Liver (tissue), 8 donors: ENCODE measurements at regions not wholly inside any gene's neighbourhood (a gene's known extent, or its start where the extent isn't known, plus 50 kb on each side); places are given as distances from the start of the nearest gene placed in this dataset.

Source experiments
- DNase-seq: peaks from one replicate; pipeline ENCODE4 v3.0.0-alpha.2; 2017; ENCODE audit warnings: low spot score
- H3K27ac ChIP-seq, 2 donors: one replicate each; pipeline ENCODE4 v1.7.0; 2013; ENCODE audit warnings: inconsistent platforms in 2 of 2, low read length in 2 of 2, control low read depth in 1 of 2, low read depth in 1 of 2, mild to moderate bottlenecking in 1 of 2
- H3K27me3 ChIP-seq, 4 donors: one replicate each; pipeline versions ENCODE4 v1.6.1 to v1.7.0; 2013; ENCODE audit warnings: low read length in 3 of 4, inconsistent platforms in 1 of 4, mild to moderate bottlenecking in 1 of 4, moderate library complexity in 1 of 4; ENCODE audit not compliant: control insufficient read depth in 4 of 4, insufficient read depth in 4 of 4
- H3K36me3 ChIP-seq, 4 donors: one replicate each; pipeline versions ENCODE4 v1.6.1 to v1.7.0; 2013; ENCODE audit warnings: low read length in 3 of 4, mild to moderate bottlenecking in 3 of 4, low read depth in 1 of 4, moderate library complexity in 1 of 4; ENCODE audit not compliant: control insufficient read depth in 4 of 4, insufficient read depth in 3 of 4
- H3K4me1 ChIP-seq, 4 donors: one replicate each; pipeline versions ENCODE4 v1.6.1 to v1.7.0; 2013; ENCODE audit warnings: low read length in 3 of 4, mild to moderate bottlenecking in 3 of 4, moderate library complexity in 1 of 4; ENCODE audit not compliant: control insufficient read depth in 4 of 4, insufficient read depth in 4 of 4
- H3K4me3 ChIP-seq, 3 donors: one replicate each; pipeline versions ENCODE4 v1.6.1 to v1.7.0; 2013; ENCODE audit warnings: low read length in 3 of 3, control low read depth in 1 of 3, low read depth in 1 of 3, mild to moderate bottlenecking in 1 of 3
- H3K9ac ChIP-seq, 2 donors: one replicate each; pipeline ENCODE4 v1.7.0; 2013; ENCODE audit warnings: low read length in 2 of 2, mild to moderate bottlenecking in 2 of 2, moderate library complexity in 2 of 2, control low read depth in 1 of 2, low read depth in 1 of 2
- H3K9me3 ChIP-seq, 4 donors: one replicate each; pipeline versions ENCODE4 v1.6.1 to v1.7.0; 2013; ENCODE audit warnings: low read length in 3 of 4; ENCODE audit not compliant: control insufficient read depth in 4 of 4
- EGR1 ChIP-seq, 2 donors: IDR thresholded peaks; 2 replicates each; pipeline ENCODE4 v1.6.1; 2016 to 2018; ENCODE audit warnings: antibody characterized with exemption in 2 of 2, low read depth in 2 of 2
- FOXA2 ChIP-seq: IDR thresholded peaks from 2 replicates; pipeline ENCODE4 v1.6.1; 2016; ENCODE audit warnings: antibody characterized with exemption
- GABPA ChIP-seq, 2 donors: IDR thresholded peaks in 1 of 2; conservative IDR thresholded peaks in 1 of 2; 2 replicates each; pipeline ENCODE4 v1.6.1; 2016; ENCODE audit warnings: antibody characterized with exemption in 2 of 2, mild to moderate bottlenecking in 1 of 2, moderate library complexity in 1 of 2
- HNF4A ChIP-seq, 2 donors: conservative IDR thresholded peaks; 2 replicates each; pipeline ENCODE4 v1.6.1; 2016; ENCODE audit warnings: antibody characterized with exemption in 2 of 2, mild to moderate bottlenecking in 2 of 2
- HNF4G ChIP-seq: IDR thresholded peaks from 2 replicates; pipeline ENCODE4 v1.6.1; 2016; ENCODE audit warnings: antibody characterized with exemption
- NR2F2 ChIP-seq: IDR thresholded peaks from 2 replicates; pipeline ENCODE4 v1.6.1; 2016; ENCODE audit warnings: antibody characterized with exemption
- RAD21 ChIP-seq, 2 donors: IDR thresholded peaks; 2 replicates each; pipeline ENCODE4 v1.6.1; 2016; ENCODE audit warnings: antibody characterized with exemption in 2 of 2, mild to moderate bottlenecking in 2 of 2
- TAF1 ChIP-seq: conservative IDR thresholded peaks from 2 replicates; pipeline ENCODE4 v1.6.1; 2016; ENCODE audit warnings: antibody characterized with exemption, mild to moderate bottlenecking
- YY1 ChIP-seq: IDR thresholded peaks from 2 replicates; pipeline ENCODE4 v1.6.1; 2016; ENCODE audit warnings: antibody characterized with exemption, mild to moderate bottlenecking
- WGBS: extraction: QIAGEN DNeasy Blood & Tissue Kit; methylation state at CpG from one replicate; pipeline ENCODE4 v1.1.7; 2013; 5-methylcytosine and 5-hydroxymethylcytosine counted together
- TF ChIP-seq, protein P1 (sequence below): fragments of 150-350 bp; IDR thresholded peaks from 2 replicates; pipeline ENCODE4 v1.5.1; 2017; ENCODE audit warnings: improper control_type of control experiment, low read depth, low read length; ENCODE audit not compliant: missing input control
- TF ChIP-seq, protein P2 (sequence below): IDR thresholded peaks from 2 replicates; pipeline ENCODE4 v1.6.1; 2016; ENCODE audit warnings: antibody characterized with exemption
- donor health status: healthy.
- donor health status: healthy.
- donor health status: healthy.
- donor health status: healthy.
- donor health status: healthy.

DNA sequence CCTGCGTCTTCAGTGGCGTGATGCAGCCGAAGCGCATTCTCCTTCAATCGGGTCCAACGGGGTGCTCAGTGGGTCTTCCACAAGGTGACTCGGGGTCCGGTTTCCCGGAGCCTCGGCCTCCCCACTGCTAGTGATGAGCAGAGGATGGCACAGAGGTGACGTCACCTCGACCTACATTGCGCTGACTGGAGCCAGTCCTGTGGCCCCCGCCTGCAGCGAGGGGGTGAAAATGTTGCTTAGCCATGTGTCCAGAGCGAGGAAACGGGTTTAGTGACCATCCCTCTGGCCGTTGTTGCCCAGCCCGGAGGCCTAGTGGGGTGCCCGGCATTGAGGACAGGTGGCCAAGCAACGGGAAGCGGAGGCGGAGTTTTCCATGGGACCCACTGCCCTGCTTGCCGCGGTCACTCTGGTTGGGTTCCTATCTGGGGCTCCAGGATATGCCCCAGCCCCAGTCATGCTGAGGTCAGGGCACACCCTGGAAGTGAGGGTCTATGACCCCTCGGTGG, 190.6 kb upstream of the CIBAR2 start:
- Histone ChIP-seq H3K4me1 (peaks cover 5 to 40% (median 26%) of the 10 kb centered on the region in 4 donors), H3K27ac (no peak overlapping the region), H3K27me3 (no peaks in the 10 kb centered on the region), H3K9me3 (no peaks in the 10 kb centered on the region), H3K4me3 (no peak overlapping the region), H3K36me3 (no peaks in the 10 kb centered on the region), H3K9ac (peak overlapping the region in 1 of 2 donors; percentile 27)
- TF ChIP-seq GABPA (IDR thresholded peaks at IDR 0.05 in 1 of 2, conservative IDR thresholded peaks at IDR 0.05 in 1 of 2) (no peak), NR2F2 (no peak), HNF4A (conservative IDR thresholded peaks at IDR 0.05) (no peak), YY1 (no peak), EGR1 (IDR thresholded peaks at IDR 0.05; ENCODE audit: low read depth in 2 of 2) (no peak), TAF1 (no peak), FOXA2 (no peak), HNF4G (no peak)
- TF ChIP-seq, protein P1, sequence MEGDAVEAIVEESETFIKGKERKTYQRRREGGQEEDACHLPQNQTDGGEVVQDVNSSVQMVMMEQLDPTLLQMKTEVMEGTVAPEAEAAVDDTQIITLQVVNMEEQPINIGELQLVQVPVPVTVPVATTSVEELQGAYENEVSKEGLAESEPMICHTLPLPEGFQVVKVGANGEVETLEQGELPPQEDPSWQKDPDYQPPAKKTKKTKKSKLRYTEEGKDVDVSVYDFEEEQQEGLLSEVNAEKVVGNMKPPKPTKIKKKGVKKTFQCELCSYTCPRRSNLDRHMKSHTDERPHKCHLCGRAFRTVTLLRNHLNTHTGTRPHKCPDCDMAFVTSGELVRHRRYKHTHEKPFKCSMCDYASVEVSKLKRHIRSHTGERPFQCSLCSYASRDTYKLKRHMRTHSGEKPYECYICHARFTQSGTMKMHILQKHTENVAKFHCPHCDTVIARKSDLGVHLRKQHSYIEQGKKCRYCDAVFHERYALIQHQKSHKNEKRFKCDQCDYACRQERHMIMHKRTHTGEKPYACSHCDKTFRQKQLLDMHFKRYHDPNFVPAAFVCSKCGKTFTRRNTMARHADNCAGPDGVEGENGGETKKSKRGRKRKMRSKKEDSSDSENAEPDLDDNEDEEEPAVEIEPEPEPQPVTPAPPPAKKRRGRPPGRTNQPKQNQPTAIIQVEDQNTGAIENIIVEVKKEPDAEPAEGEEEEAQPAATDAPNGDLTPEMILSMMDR, result no peak
- DNase-seq, result no peak
- 78% methylated on average over 26 of the region's 26 CpGs for WGBS

DNA sequence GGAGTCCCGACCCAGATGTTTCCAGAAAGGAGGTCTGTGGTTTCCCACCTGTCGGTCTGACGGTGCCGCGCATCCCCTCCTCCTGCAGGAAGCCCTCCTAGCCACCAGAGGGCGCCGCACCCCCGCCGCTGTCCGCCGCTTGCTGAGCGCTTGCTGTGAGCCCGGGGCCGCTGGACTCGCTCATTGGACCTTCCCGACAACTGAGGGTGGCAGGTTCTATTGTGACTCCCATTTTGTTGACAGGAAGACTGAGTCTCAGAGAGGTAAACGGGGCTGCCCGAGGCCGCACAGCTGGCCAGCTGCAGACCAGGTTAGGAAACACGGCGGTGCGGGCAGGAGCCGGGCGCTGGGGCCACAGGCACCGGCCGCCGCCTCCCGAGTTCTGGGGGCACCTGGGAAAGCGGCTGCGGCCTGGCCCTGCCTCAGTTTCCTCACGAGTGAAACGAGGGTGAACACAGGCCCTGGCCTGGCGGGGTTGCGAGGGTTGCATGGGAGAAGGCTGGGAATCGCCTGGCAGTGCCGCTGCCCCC, 191.1 kb upstream of the CIBAR2 start:
- DNase-seq, result peak; percentile 81
- 57% methylated on average over 36 of the region's 36 CpGs for WGBS
- Histone ChIP-seq H3K36me3 (no peaks in the 10 kb centered on the region), H3K9ac (no peak overlapping the region), H3K27me3 (no peaks in the 10 kb centered on the region), H3K4me1 (peaks cover 5 to 45% (median 30%) of the 10 kb centered on the region in 4 donors), H3K9me3 (no peaks in the 10 kb centered on the region), H3K27ac (no peak overlapping the region), H3K4me3 (no peak overlapping the region)
- TF ChIP-seq, protein P2, sequence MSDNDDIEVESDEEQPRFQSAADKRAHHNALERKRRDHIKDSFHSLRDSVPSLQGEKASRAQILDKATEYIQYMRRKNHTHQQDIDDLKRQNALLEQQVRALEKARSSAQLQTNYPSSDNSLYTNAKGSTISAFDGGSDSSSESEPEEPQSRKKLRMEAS, result no peak
- peak; percentile 73 to 91 for TF ChIP-seq RAD21 (IDR thresholded peaks at IDR 0.05)
- TF ChIP-seq, protein P1, result peak; percentile 82
- TF ChIP-seq HNF4A (conservative IDR thresholded peaks at IDR 0.05), result peak in 1 of 2 donors; percentile 31

GRCh38 chr16:85304337-85304736, 192.1 kb upstream of the CIBAR2 start:
- peaks cover 5 to 54% (median 38%) of the 10 kb centered on the region in 4 donors for H3K4me1 ChIP-seq
- DNase-seq, result no peak

More at GRCh38 chr16:85304337-85304736, 192.1 kb upstream of the CIBAR2 start:
- Histone ChIP-seq H3K27me3 (no peaks in the 10 kb centered on the region), H3K9ac (no peak overlapping the region), H3K36me3 (no peaks in the 10 kb centered on the region), H3K9me3 (no peaks in the 10 kb centered on the region), H3K27ac (no peak overlapping the region), H3K4me3 (no peak overlapping the region)
- 83% methylated on average over 9 of the region's 9 CpGs for WGBS
- TF ChIP-seq HNF4G, result no peak
